ENCODE measurements at regions not wholly inside any gene's neighbourhood (a gene's known extent, or its start where the extent isn't known, plus 50 kb on each side); places are given as distances from the start of the nearest gene placed in this dataset.

DNA sequence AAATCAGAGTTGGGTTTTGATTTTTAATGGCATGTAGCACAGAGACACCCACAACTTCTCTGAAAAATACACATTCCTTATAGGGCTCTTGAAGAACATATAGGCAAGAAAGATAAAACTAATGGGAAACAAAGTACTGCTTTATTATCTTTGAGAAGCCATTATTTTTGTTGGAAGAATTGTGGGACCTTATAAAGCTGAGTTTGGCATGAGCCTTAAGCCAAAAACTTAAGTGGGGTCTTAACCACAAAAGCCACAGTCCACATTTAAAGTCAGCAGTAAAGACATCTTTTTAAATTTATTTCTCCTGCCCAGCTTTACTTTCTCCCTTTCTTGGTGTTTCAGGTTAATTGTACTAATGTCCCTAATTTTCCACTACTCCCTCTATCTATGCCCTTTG lies 1297.3 kb downstream of the C4orf33 start:
- H3K27ac ChIP-seq (ENCODE audit: control insufficient read depth, insufficient read depth, low read length) = no peak overlapping the region
- H3K4me1 ChIP-seq (ENCODE audit: control insufficient read depth, extremely low read depth, insufficient read depth, low read length) = no peaks in the 10 kb centered on the region
- H3K36me3 ChIP-seq (ENCODE audit: control insufficient read depth in 2 of 2, extremely low read depth in 1 of 2, insufficient read depth in 2 of 2, low read length in 2 of 2) = no peaks in the 10 kb centered on the region
- no peak for DNase-seq (ENCODE audit: low read depth, low spot score)
- H3K4me2 ChIP-seq (ENCODE audit: control insufficient read depth, extremely low read depth, insufficient read depth, low read depth, low read length) = no peak overlapping the region
- no peak overlapping the region for H3K4me3 ChIP-seq (ENCODE audit: control insufficient read depth in 2 of 3, extremely low read depth in 1 of 3, insufficient read depth in 2 of 3, low read depth in 1 of 3, low read length in 3 of 3)
- no peak for FAIRE-seq
- H3K9me1 ChIP-seq (ENCODE audit: control insufficient read depth, extremely low read depth, insufficient read depth, low read length) = no peaks in the 10 kb centered on the region
- dilution Hi-C loops (cut with MboI; ENCODE audit: extremely low pct_ligation_motif_present, low sequenced_read_pairs) = no loop called here
- H2AFZ ChIP-seq (ENCODE audit: control insufficient read depth, low read length) = no peak overlapping the region
- no peak overlapping the region for H3K9ac ChIP-seq (ENCODE audit: control insufficient read depth, extremely low read depth, insufficient read depth, low read length)
- H3K9me3 ChIP-seq (ENCODE audit: control insufficient read depth, low read depth, low read length) = no peaks in the 10 kb centered on the region
- H3K79me2 ChIP-seq (ENCODE audit: control insufficient read depth, insufficient read depth, low read length) = no peaks in the 10 kb centered on the region
- H4K20me1 ChIP-seq (ENCODE audit: control insufficient read depth, extremely low read depth, insufficient read depth, low read length) = no peaks in the 10 kb centered on the region
- H3K27me3 ChIP-seq (ENCODE audit: control insufficient read depth, extremely low read depth, insufficient read depth, low read length) = no peaks in the 10 kb centered on the region
- no peak for TF ChIP-seq EZH2 (IDR thresholded peaks at IDR 0.05; ENCODE audit: low read length)
- no peak for TF ChIP-seq CTCF (optimal IDR thresholded peaks at IDR 0.05 in 1 of 3, IDR thresholded peaks at IDR 0.05 in 1 of 3, conservative IDR thresholded peaks at IDR 0.05 in 1 of 3; ENCODE audit: extremely low read depth in 1 of 3, insufficient read depth in 2 of 3, low read length in 3 of 3)

DNA sequence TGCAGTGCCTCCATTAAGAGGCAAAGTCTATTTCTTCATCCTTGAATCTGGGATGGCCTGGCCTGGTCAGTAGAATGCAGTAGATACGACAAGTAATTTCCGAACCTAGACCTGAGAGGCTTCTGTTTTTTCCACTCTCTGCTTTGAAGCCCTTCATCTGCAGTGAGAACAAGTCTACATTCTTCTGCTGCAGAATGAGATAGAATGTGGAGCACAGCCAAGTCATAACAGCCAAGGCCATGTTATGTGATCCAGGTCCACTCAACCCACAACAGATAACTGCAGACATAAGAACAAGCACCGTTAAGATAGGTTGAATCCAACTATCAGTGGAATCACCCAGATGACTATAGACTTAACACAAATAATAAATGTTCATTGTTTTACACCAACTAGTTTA lies 1297.7 kb downstream of the C4orf33 start:
- H4K20me1 ChIP-seq (ENCODE audit: control insufficient read depth, extremely low read depth, insufficient read depth, low read length) = no peaks in the 10 kb centered on the region
- H3K4me2 ChIP-seq (ENCODE audit: control insufficient read depth, extremely low read depth, insufficient read depth, low read depth, low read length) = no peak overlapping the region
- no peak overlapping the region for H3K9ac ChIP-seq (ENCODE audit: control insufficient read depth, extremely low read depth, insufficient read depth, low read length)
- H3K79me2 ChIP-seq (ENCODE audit: control insufficient read depth, insufficient read depth, low read length) = no peaks in the 10 kb centered on the region
- FAIRE-seq (no peak), DNase-seq (ENCODE audit: low read depth, low spot score) (no peak)
- H3K36me3 ChIP-seq (ENCODE audit: control insufficient read depth in 2 of 2, extremely low read depth in 1 of 2, insufficient read depth in 2 of 2, low read length in 2 of 2) = no peaks in the 10 kb centered on the region
- no peak for TF ChIP-seq EZH2 (IDR thresholded peaks at IDR 0.05; ENCODE audit: low read length)
- TF ChIP-seq CTCF (optimal IDR thresholded peaks at IDR 0.05 in 1 of 3, IDR thresholded peaks at IDR 0.05 in 1 of 3, conservative IDR thresholded peaks at IDR 0.05 in 1 of 3; ENCODE audit: extremely low read depth in 1 of 3, insufficient read depth in 2 of 3, low read length in 3 of 3) = no peak
- no peak overlapping the region for H3K4me3 ChIP-seq (ENCODE audit: control insufficient read depth in 2 of 3, extremely low read depth in 1 of 3, insufficient read depth in 2 of 3, low read depth in 1 of 3, low read length in 3 of 3)
- no peak overlapping the region for H3K27ac ChIP-seq (ENCODE audit: control insufficient read depth, insufficient read depth, low read length)
- H3K4me1 ChIP-seq (ENCODE audit: control insufficient read depth, extremely low read depth, insufficient read depth, low read length) = no peaks in the 10 kb centered on the region
- no peaks in the 10 kb centered on the region for H3K9me1 ChIP-seq (ENCODE audit: control insufficient read depth, extremely low read depth, insufficient read depth, low read length)
- no peak overlapping the region for H2AFZ ChIP-seq (ENCODE audit: control insufficient read depth, low read length)
- dilution Hi-C loops (cut with MboI; ENCODE audit: extremely low pct_ligation_motif_present, low sequenced_read_pairs) = no loop called here
- H3K27me3 ChIP-seq (ENCODE audit: control insufficient read depth, extremely low read depth, insufficient read depth, low read length) = no peaks in the 10 kb centered on the region
- no peaks in the 10 kb centered on the region for H3K9me3 ChIP-seq (ENCODE audit: control insufficient read depth, low read depth, low read length)
